K562 (cell line): ENCODE measurements at regions not wholly inside any gene's neighbourhood (a gene's known extent, or its start where the extent isn't known, plus 50 kb on each side); places are given as distances from the start of the nearest gene placed in this dataset.

Experiments used
- ATAC-seq: fragments of 200-7000 bp; cut with Tn5 transposase; 3 replicates; pipeline ENCODE4 v1.9.1; 2020; ENCODE audit warnings: moderate library complexity
- BruUV-seq: library from RNA; stranded (reverse); fragments of 400-500 nt; replicated peaks from 2 replicates; lab custom pipeline; 2021; lab: Mats Ljungman, UMichigan
- CTCF ChIA-PET: fragments of 300-600 bp; formaldehyde crosslinking; extraction: SDS; loops from one replicate; lab custom pipeline; 2021; ENCODE audit warnings: low intra/inter-chr PET ratio; lab: Yijun Ruan, JAX
- POLR2A ChIA-PET: fragments of 300-600, 350-650 bp; sonication (Branson Sonifier 250); formaldehyde crosslinking; extraction: SDS; loops from one replicate; lab custom pipeline; 2021; ENCODE audit warnings: antibody characterized with exemption, inconsistent platforms; lab: Yijun Ruan, JAX
- DNase-seq, 4 experiments: peaks; one replicate each; pipeline versions ENCODE4 v3.0.0 to v3.0.0-alpha.2; 2011 to 2018; ENCODE audit warnings: low spot score in 3 of 4, mixed read lengths in 3 of 4; ENCODE audit errors: extremely low read depth in 1 of 4
- FAIRE-seq: peaks from 2 replicates; lab custom pipeline; 2011; peaks lifted over from hg19 to GRCh38; lab: Jason Lieb, UNC
- H2AFZ ChIP-seq: 2 replicates; pipeline ENCODE4 v1.6.0; 2011; ENCODE audit warnings: low read depth, low read length, control low read depth, inconsistent platforms
- H3K27ac ChIP-seq: fragments of 200-600 bp; 3 replicates; pipeline ENCODE4 v1.8.0; 2011; ENCODE audit warnings: low read depth, mild to moderate bottlenecking, control low read depth, inconsistent platforms, low read length, moderate library complexity, mixed read lengths; ENCODE audit errors: extremely low read depth
- H3K27me3 ChIP-seq, 2 experiments: fragments of 300-600 bp in 1 of 2; 2 replicates in 1 of 2; 3 replicates in 1 of 2; pipeline versions ENCODE4 v1.6.0 to v1.8.0; 2011; ENCODE audit warnings: inconsistent platforms in 2 of 2, low read length in 2 of 2, mild to moderate bottlenecking in 1 of 2, mixed read lengths in 1 of 2, moderate library complexity in 1 of 2; ENCODE audit not compliant: control insufficient read depth in 2 of 2, insufficient read depth in 2 of 2
- H3K36me3 ChIP-seq: fragments of 300-600 bp; 3 replicates; pipeline ENCODE4 v1.8.0; 2011; ENCODE audit warnings: mild to moderate bottlenecking, low read length, inconsistent platforms; ENCODE audit not compliant: control insufficient read depth, insufficient read depth
- H3K4me1 ChIP-seq, 2 experiments: fragments of 200-600 bp in 1 of 2; replicated peaks in 1 of 2; 2 replicates in 1 of 2; 3 replicates in 1 of 2; pipeline versions ENCODE4 v1.5.1 to v1.8.0; 2011; ENCODE audit warnings: inconsistent platforms in 2 of 2, low read length in 2 of 2, mild to moderate bottlenecking in 1 of 2, mixed read lengths in 1 of 2, moderate library complexity in 1 of 2; ENCODE audit not compliant: control insufficient read depth in 2 of 2, insufficient read depth in 2 of 2
- H3K4me2 ChIP-seq: 2 replicates; pipeline ENCODE4 v1.6.1; 2011; ENCODE audit warnings: low read length, control low read depth, inconsistent platforms, mixed read lengths; ENCODE audit not compliant: insufficient read depth
- H3K4me3 ChIP-seq: fragments of 200-600 bp; sonication (generic), shearing (Covaris generic); 2 replicates; pipeline ENCODE4 v1.5.1; 2016; ENCODE audit warnings: control low read depth, inconsistent platforms
- H3K79me2 ChIP-seq: fragments of 200-600 bp; 3 replicates; pipeline ENCODE4 v1.8.0; 2011; ENCODE audit warnings: low read length, inconsistent platforms; ENCODE audit not compliant: control insufficient read depth, insufficient read depth
- H3K9ac ChIP-seq, 2 experiments: 2 replicates each; pipeline versions ENCODE4 v1.6.0 to v1.6.1; 2011; ENCODE audit warnings: low read depth in 2 of 2, low read length in 2 of 2, control low read depth in 1 of 2, inconsistent platforms in 1 of 2, mild to moderate bottlenecking in 1 of 2, mixed read lengths in 1 of 2; ENCODE audit not compliant: insufficient read depth in 1 of 2
- H3K9me1 ChIP-seq: one replicate; pipeline ENCODE4 v1.6.0; 2011; ENCODE audit warnings: inconsistent platforms, mild to moderate bottlenecking, low read length, moderate library complexity; ENCODE audit not compliant: control insufficient read depth, insufficient read depth
- H3K9me3 ChIP-seq: replicated peaks from 2 replicates; pipeline ENCODE4 v1.5.1; 2011; ENCODE audit warnings: low read depth, low read length, inconsistent platforms; ENCODE audit not compliant: control insufficient read depth, insufficient read depth
- H4K20me1 ChIP-seq: replicated peaks from 2 replicates; pipeline ENCODE4 v1.6.1; 2011; ENCODE audit warnings: low read length, inconsistent platforms, mixed read lengths; ENCODE audit not compliant: control insufficient read depth, insufficient read depth
- ATF4 ChIP-seq: fragments of 450-650 bp; formaldehyde crosslinking; IDR thresholded peaks from 2 replicates; pipeline ENCODE4 v1.4.0; 2022; ENCODE audit warnings: mild to moderate bottlenecking, moderate library complexity
- FOXK2 ChIP-seq, 2 experiments: fragments of 450-650 bp; IDR thresholded peaks in 1 of 2; conservative IDR thresholded peaks in 1 of 2; 2 replicates each; pipeline ENCODE4 v1.6.1; 2016; ENCODE audit warnings: low read depth in 2 of 2, mild to moderate bottlenecking in 1 of 2
- FUS ChIP-seq: fragments of 200-400 bp; formaldehyde crosslinking; optimal IDR thresholded peaks from 2 replicates; pipeline ENCODE3; 2017; ENCODE audit warnings: low read depth, low read length
- HCFC1 ChIP-seq: IDR thresholded peaks from 2 replicates; pipeline ENCODE4 v1.6.1; 2012; ENCODE audit warnings: low read depth, low read length, improper control_type of control experiment
- HMGXB4 ChIP-seq: sonication (generic); formaldehyde crosslinking; IDR thresholded peaks from 2 replicates; pipeline ENCODE4 v1.8.1; 2023; ENCODE audit warnings: mild to moderate bottlenecking, missing genetic modification reagents
- NEUROD1 ChIP-seq: fragments of 150-350 bp; IDR thresholded peaks from 2 replicates; pipeline ENCODE4 v1.6.1; 2014; ENCODE audit warnings: borderline replicate concordance, low read length, low read depth; ENCODE audit not compliant: partially characterized antibody
- NUFIP1 ChIP-seq: fragments of 450-650 bp; IDR thresholded peaks from 2 replicates; pipeline ENCODE4 v1.6.1; 2018; ENCODE audit not compliant: partially characterized antibody
- PATZ1 ChIP-seq: fragments of 250-450 bp; sonication (Bioruptor Pico); IDR thresholded peaks from 2 replicates; pipeline ENCODE4 v1.5.0; 2020; ENCODE audit warnings: mild to moderate bottlenecking, borderline replicate concordance
- POLR2A ChIP-seq: fragments of 450-650 bp; conservative IDR thresholded peaks from 2 replicates; pipeline ENCODE4 v1.6.1; 2016
- SOX6 ChIP-seq: fragments of 450-650 bp; IDR thresholded peaks from 2 replicates; pipeline ENCODE4 v1.6.1; 2014; ENCODE audit warnings: mild to moderate bottlenecking
- THAP12 ChIP-seq: fragments of 250-450 bp; sonication (Bioruptor Pico); IDR thresholded peaks from 2 replicates; pipeline ENCODE4 v1.9.0; 2021; ENCODE audit warnings: mild to moderate bottlenecking, inconsistent platforms
- TRIM24 ChIP-seq, 2 experiments: fragments of 450-650 bp; IDR thresholded peaks; 2 replicates each; pipeline ENCODE4 v1.6.1; 2016
- ZNF778 ChIP-seq: fragments of 450-650 bp; formaldehyde crosslinking; IDR thresholded peaks from 2 replicates; pipeline ENCODE4 v1.4.0; 2020; ENCODE audit warnings: mild to moderate bottlenecking, moderate library complexity
- ZSCAN32 ChIP-seq: fragments of 450-650 bp; formaldehyde crosslinking; IDR thresholded peaks from 2 replicates; pipeline ENCODE4 v1.4.0; 2020; ENCODE audit warnings: mild to moderate bottlenecking, moderate library complexity
- WGBS: fragments of 100-300 bp; shearing (Covaris generic); methylation state at CpG from one replicate; pipeline ENCODE4 v1.1.6; 2016; ENCODE audit warnings: low coverage, mixed read lengths; ENCODE audit not compliant: insufficient coverage; ENCODE audit errors: missing lambda C conversion rate; 5-methylcytosine and 5-hydroxymethylcytosine counted together
- in situ Hi-C: fragments of 300-500 bp; cut with MboI; formaldehyde crosslinking; loops from 4 replicates; pipeline ENCODE4 v1.15.0; 2018; ENCODE audit warnings: inconsistent platforms, mixed read lengths
- intact Hi-C: fragments of 100-400 bp; cut with micrococcal nuclease; formaldehyde crosslinking; loops from 2 replicates; pipeline ENCODE4 v1.14.2; 2022
- TF ChIP-seq, protein P1 (sequence below): sonication (generic); formaldehyde crosslinking; IDR thresholded peaks from 2 replicates; pipeline ENCODE4 v1.8.0; 2022; ENCODE audit warnings: missing genetic modification reagents, mild to moderate bottlenecking, moderate library complexity, borderline replicate concordance

DNA sequence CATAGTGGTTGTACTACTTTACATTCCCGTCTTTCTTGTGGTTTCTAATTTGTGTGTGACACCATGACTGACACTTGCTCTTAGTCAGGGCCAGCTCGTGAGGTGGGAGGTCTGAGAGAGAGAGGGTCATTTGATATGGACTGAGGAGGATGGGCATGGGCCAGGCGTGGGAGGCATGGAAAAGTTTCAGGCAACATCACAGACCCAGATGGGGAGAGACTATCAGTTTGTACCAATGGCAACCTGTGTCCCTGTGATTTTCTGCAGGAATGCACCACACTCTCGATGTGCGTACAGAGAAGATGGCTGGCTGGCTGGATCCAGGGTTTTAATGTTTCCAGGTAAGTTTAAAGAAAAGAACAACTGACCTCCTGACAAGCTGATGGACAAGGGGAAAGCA, 273.6 kb downstream of the CYRIA start:
- no peak for FAIRE-seq
- Histone ChIP-seq H3K79me2 (no peaks in the 10 kb centered on the region), H3K36me3 (no peaks in the 10 kb centered on the region), H4K20me1 (no peaks in the 10 kb centered on the region), H2AFZ (no peak overlapping the region), H3K27me3 (peaks cover 7 to 12% of the 10 kb centered on the region in 2 experiments; a peak in 3 of 5 replicates), H3K27ac (no peak overlapping the region), H3K4me3 (no peak overlapping the region), H3K9ac (no peak overlapping the region), H3K9me1 (no peaks in the 10 kb centered on the region), H3K4me1 (peaks cover 0 to 1% of the 10 kb centered on the region in 2 experiments; a peak in 2 of 5 replicates), H3K4me2 (no peak overlapping the region), H3K9me3 (no peaks in the 10 kb centered on the region)
- CTCF ChIA-PET, result no interaction called here
- no TSS peak for BruUV-seq
- WGBS, result 2% methylated on average over 5 of the region's 5 CpGs
- in situ Hi-C loops, result no loop called here
- POLR2A ChIA-PET, result no interaction called here
- intact Hi-C loops, result no loop called here
- no peak for ATAC-seq
- DNase-seq, result no peak
- TF ChIP-seq ATF4 (CRISPR knock-in tag) (no peak), ZNF778 (CRISPR knock-in tag) (no peak), PATZ1 (CRISPR knock-in tag) (no peak), POLR2A (no peak), HMGXB4 (no peak), TRIM24 (IDR thresholded peaks at IDR 0.05) (no peak), NEUROD1 (no peak), ZSCAN32 (CRISPR knock-in tag) (no peak), SOX6 (no peak), THAP12 (CRISPR knock-in tag) (no peak), FUS (no peak), NUFIP1 (no peak), HCFC1 (no peak), FOXK2 (conservative IDR thresholded peaks at IDR 0.05 in 1 of 2, IDR thresholded peaks at IDR 0.05 in 1 of 2; ENCODE audit: low read depth in 2 of 2) (no peak)
- TF ChIP-seq, protein P1, sequence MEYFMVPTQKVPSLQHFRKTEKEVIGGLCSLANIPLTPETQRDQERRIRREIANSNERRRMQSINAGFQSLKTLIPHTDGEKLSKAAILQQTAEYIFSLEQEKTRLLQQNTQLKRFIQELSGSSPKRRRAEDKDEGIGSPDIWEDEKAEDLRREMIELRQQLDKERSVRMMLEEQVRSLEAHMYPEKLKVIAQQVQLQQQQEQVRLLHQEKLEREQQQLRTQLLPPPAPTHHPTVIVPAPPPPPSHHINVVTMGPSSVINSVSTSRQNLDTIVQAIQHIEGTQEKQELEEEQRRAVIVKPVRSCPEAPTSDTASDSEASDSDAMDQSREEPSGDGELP (CRISPR knock-in tag), result no peak
